Urinary bladder (tissue), 3 donors: ENCODE measurements at regions not wholly inside any gene's neighbourhood (a gene's known extent, or its start where the extent isn't known, plus 50 kb on each side); places are given as distances from the start of the nearest gene placed in this dataset.
"Not testable (repeated sequence)": the region's sequence is repeated elsewhere in the genome, so short reads cannot be mapped to it uniquely, and the experiment has no call there.

Experiments used
- DNase-seq: peaks from one replicate; pipeline ENCODE4 v3.0.0-alpha.2; 2015; ENCODE audit errors: extremely low spot score
- H3K27ac ChIP-seq: one replicate; pipeline ENCODE4 v1.5.1; 2013; ENCODE audit warnings: low read depth, mild to moderate bottlenecking, moderate library complexity
- H3K36me3 ChIP-seq: one replicate; pipeline ENCODE4 v1.6.1; 2013; ENCODE audit warnings: mild to moderate bottlenecking, moderate library complexity; ENCODE audit not compliant: insufficient read depth
- H3K4me1 ChIP-seq: one replicate; pipeline ENCODE4 v1.6.1; 2013; ENCODE audit warnings: mild to moderate bottlenecking, moderate library complexity; ENCODE audit not compliant: insufficient read depth
- H3K4me3 ChIP-seq: one replicate; pipeline ENCODE4 v1.5.1; 2013; ENCODE audit warnings: low read depth, low read length
- WGBS: extraction: QIAGEN DNeasy Blood & Tissue Kit; methylation state at CpG from one replicate; pipeline ENCODE4 v1.1.7; 2013; 5-methylcytosine and 5-hydroxymethylcytosine counted together
- donor health status: healthy with polysubstance abuse.
- donor health status: healthy.

GRCh38 chr2:228755661-228756060 is 515.4 kb downstream of the PID1 start:
- H3K4me3 ChIP-seq, H3K27ac ChIP-seq, DNase-seq, H3K4me1 ChIP-seq, H3K36me3 ChIP-seq: not testable (repeated sequence)
- WGBS = 94% methylated on average over 25 of the region's 25 CpGs

DNA sequence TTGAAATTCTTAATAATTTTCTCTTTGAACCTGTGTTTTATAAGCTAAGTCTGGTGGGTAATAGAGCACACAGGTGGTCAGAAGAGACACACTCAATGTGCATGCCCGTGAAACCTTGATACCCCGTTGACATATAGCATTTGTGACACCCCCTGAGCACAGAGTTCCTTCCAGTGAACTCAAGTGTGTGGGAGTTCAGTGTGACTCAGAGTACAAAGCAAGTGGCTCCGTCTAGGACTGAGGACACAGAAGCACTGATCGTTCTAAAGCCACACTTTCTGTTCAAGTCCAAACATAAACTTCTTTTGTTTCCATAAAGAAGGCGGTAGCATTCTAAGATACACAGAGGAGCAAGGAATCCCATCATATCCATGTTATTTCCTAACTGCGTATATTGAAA is 523.6 kb downstream of the PID1 start:
- H3K36me3 ChIP-seq = no peaks in the 10 kb centered on the region
- WGBS = 73% methylated on average over 6 of the region's 6 CpGs
- no peaks in the 10 kb centered on the region for H3K4me1 ChIP-seq
- H3K27ac ChIP-seq = no peak overlapping the region
- no peak overlapping the region for H3K4me3 ChIP-seq
- DNase-seq = no peak

DNA sequence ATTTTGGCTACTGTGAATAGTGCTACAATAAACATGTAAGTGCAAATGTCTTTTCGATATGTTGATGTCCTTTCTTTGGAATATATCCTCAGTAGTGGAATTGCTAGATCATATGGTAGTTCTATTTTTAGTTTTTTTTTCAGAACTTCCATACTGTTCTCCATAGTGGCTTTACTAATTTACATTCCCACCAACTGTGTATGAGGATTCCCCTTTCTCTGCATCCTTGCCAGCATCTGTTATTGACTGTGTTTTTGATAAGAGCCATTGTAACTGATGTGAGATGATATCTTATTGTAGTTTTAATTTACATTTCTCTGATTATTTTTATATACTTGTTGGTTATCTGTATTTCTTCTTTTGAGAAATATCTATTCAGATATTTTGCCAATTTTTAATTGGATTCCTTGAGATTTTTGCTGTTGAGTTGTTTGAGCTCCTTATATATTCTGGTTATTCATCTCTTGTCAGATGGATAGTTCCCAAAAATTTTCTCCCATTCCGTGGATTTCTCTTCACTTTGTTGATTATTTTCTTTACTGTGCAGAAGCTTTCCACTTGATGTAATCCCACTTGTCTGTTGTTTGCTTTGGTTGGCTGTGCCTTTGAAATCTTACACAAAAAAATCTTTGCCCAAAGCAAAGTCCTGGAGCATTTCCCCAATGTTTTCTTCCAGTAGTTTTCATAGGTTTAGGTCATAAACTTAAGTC is 532.3 kb downstream of the PID1 start:
- WGBS = 77% methylated on average over 2 of the region's 2 CpGs
- no peaks in the 10 kb centered on the region for H3K36me3 ChIP-seq
- H3K4me1 ChIP-seq = no peaks in the 10 kb centered on the region
- no peak overlapping the region for H3K4me3 ChIP-seq
- DNase-seq = no peak
- H3K27ac ChIP-seq = no peak overlapping the region

- H3K27ac ChIP-seq = no peak overlapping the region
- 80% methylated on average over 3 of the region's 3 CpGs for WGBS
- no peak overlapping the region for H3K4me3 ChIP-seq
- no peaks in the 10 kb centered on the region for H3K4me1 ChIP-seq
- DNase-seq = no peak
- no peaks in the 10 kb centered on the region for H3K36me3 ChIP-seq
Observed at GRCh38 chr2:228735697-228736096, 535.4 kb downstream of the PID1 start.

GRCh38 chr2:228731517-228731916 is 539.6 kb downstream of the PID1 start:
- no peak overlapping the region for H3K27ac ChIP-seq
- DNase-seq = no peak
- no peaks in the 10 kb centered on the region for H3K36me3 ChIP-seq
- H3K4me1 ChIP-seq = no peaks in the 10 kb centered on the region
- no peak overlapping the region for H3K4me3 ChIP-seq

DNA sequence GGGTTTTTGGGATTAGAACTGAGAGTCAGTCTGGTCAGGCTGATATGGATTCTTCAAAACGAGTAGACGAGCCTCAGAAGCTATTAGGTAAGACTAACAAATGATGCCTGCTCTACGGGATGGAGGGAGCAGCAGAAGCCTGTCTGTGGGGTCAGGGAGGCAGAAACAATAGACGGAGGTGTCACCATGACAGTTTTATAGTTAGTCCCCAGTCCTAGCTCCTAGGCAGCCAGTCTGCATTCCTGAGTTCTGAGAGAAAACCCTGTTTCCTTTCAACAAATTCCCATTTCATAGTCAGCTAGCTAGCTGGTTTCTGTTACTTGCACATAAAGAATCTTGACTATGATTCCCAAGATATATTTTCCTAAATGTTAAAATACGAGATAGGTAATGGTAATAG is 542.1 kb downstream of the PID1 start:
- Histone ChIP-seq H3K36me3 (no peaks in the 10 kb centered on the region), H3K27ac (no peak overlapping the region), H3K4me3 (no peak overlapping the region), H3K4me1 (no peaks in the 10 kb centered on the region)
- WGBS = 28% methylated on average over 5 of the region's 5 CpGs
- DNase-seq = no peak

DNA sequence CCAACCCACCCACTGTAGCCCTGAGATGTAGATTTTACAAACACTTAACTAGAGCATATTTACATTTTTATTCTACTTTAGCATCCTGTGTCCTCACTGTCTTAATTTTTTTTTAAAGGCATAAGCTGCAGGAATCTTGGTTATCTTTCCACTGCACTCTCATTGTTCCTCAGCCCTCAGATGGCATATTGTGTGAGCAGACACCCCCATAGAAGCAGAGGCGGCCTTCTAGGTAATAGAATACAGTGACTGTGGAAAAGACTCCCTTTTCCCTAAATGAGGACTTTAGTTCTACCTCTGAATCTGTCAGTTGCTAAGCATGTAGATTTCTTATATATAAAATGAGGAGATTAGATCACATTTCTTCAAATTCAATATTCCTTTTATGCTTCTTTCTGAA is 543.5 kb upstream of the SPHKAP start:
- 84% methylated on average over 1 of the region's 1 CpG for WGBS

GRCh38 chr2:228723599-228723998 is 542.1 kb upstream of the SPHKAP start:
- no peaks in the 10 kb centered on the region for H3K4me1 ChIP-seq
- 91% methylated on average over 1 of the region's 1 CpG for WGBS
- H3K36me3 ChIP-seq = no peaks in the 10 kb centered on the region
- no peak for DNase-seq
- H3K27ac ChIP-seq = no peak overlapping the region
- no peak overlapping the region for H3K4me3 ChIP-seq

More for the DNA sequence above, 543.5 kb upstream of the SPHKAP start:
- no peaks in the 10 kb centered on the region for H3K4me1 ChIP-seq
- H3K27ac ChIP-seq = no peak overlapping the region
- no peak overlapping the region for H3K4me3 ChIP-seq
- no peaks in the 10 kb centered on the region for H3K36me3 ChIP-seq
- DNase-seq = no peak

DNA sequence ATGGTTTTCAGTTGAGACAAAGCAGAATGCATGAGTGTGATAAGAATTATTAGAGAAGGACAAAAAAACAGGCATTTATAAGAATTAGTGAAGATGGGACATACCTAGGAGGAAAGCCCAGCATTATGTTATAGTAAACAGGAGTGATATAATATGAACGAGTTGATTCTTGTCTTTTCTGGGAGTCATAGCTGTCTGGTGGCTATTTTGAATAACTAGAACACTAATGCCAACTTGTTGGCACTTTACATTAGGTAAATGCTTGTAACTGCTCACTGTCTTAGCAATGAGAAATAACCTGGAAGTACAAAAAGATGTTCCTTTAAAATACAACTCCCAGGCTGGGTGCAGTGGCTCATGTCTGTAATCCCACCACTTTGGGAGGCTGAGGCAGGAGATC is 540.8 kb upstream of the SPHKAP start:
- 37% methylated on average over 1 of the region's 1 CpG for WGBS
- no peak for DNase-seq

GRCh38 chr2:228720895-228721294 is 539.4 kb upstream of the SPHKAP start:
- H3K36me3 ChIP-seq = no peaks in the 10 kb centered on the region
- 99% methylated on average over 1 of the region's 1 CpG for WGBS
- no peak for DNase-seq
- no peaks in the 10 kb centered on the region for H3K4me1 ChIP-seq
- no peak overlapping the region for H3K27ac ChIP-seq
- no peak overlapping the region for H3K4me3 ChIP-seq

More for the DNA sequence above, 540.8 kb upstream of the SPHKAP start:
- no peak overlapping the region for H3K4me3 ChIP-seq
- H3K27ac ChIP-seq = no peak overlapping the region
- H3K36me3 ChIP-seq = no peaks in the 10 kb centered on the region
- H3K4me1 ChIP-seq = no peaks in the 10 kb centered on the region

GRCh38 chr2:228709788-228710371 is 528.4 kb upstream of the SPHKAP start:
- DNase-seq = no peak
- WGBS = 58% methylated on average over 2 of the region's 2 CpGs
- Histone ChIP-seq H3K4me1 (no peaks in the 10 kb centered on the region), H3K4me3 (no peak overlapping the region), H3K36me3 (no peaks in the 10 kb centered on the region), H3K27ac (no peak overlapping the region)

DNA sequence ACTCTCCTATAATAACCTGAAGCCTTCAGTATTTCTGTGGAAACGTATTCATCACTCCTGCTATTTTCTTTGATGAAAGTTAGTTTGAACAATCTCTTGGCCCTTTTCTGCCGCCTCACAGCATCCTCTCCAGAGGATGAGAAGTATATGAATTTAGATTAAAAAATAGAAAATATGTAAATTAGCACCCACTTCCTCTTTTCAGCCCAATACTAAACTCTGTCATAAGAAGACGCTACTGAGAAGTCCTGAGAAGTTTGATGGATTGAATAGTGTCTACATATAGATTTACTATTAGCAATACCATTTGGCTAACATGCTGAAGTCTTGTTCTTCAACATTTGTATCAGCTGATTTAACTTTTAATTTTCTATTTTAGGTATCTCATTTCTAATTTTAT is 526.4 kb upstream of the SPHKAP start:
- H3K36me3 ChIP-seq = no peaks in the 10 kb centered on the region
- 93% methylated on average over 3 of the region's 3 CpGs for WGBS
- no peak for DNase-seq
- H3K4me1 ChIP-seq = no peaks in the 10 kb centered on the region
- no peak overlapping the region for H3K27ac ChIP-seq
- no peak overlapping the region for H3K4me3 ChIP-seq

DNA sequence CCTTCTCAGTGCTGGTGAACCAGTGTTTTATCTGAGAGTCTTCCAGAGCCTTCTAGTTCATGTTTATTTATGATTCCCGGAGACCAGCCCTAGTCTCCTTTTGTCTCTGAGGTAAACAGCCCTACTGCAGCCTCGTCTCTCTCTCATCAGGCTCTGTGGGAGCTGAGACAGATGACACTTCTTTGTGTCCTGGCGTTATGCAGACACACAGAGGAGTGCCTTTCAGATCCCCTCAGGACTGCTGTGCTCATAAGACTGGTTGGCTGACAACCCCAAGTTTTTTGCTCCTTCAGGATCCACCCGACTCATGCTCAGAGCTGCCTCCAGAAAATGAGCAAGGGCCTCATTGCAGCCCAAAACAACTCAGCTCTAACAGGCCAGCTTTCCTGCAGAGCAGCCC is 523.8 kb upstream of the SPHKAP start:
- Histone ChIP-seq H3K27ac (no peak overlapping the region), H3K4me3 (no peak overlapping the region), H3K36me3 (no peaks in the 10 kb centered on the region), H3K4me1 (no peaks in the 10 kb centered on the region)
- no peak for DNase-seq
- WGBS = 39% methylated on average over 4 of the region's 4 CpGs

- no peak overlapping the region for H3K27ac ChIP-seq
- no peaks in the 10 kb centered on the region for H3K4me1 ChIP-seq
- no peak overlapping the region for H3K4me3 ChIP-seq
- 86% methylated on average over 6 of the region's 6 CpGs for WGBS
- no peak for DNase-seq
- no peaks in the 10 kb centered on the region for H3K36me3 ChIP-seq
Observed at GRCh38 chr2:228703152-228703551, 521.7 kb upstream of the SPHKAP start.
